GM21529 (cell line): ENCODE measurements at regions not wholly inside any gene's neighbourhood (a gene's known extent, or its start where the extent isn't known, plus 50 kb on each side); places are given as distances from the start of the nearest gene placed in this dataset.

Experiments used
- ATAC-seq: cut with Tn5 transposase; IDR thresholded peaks from one replicate; pipeline ENCODE4 v1.9.1; 2021; ENCODE audit not compliant: unreplicated experiment

DNA sequence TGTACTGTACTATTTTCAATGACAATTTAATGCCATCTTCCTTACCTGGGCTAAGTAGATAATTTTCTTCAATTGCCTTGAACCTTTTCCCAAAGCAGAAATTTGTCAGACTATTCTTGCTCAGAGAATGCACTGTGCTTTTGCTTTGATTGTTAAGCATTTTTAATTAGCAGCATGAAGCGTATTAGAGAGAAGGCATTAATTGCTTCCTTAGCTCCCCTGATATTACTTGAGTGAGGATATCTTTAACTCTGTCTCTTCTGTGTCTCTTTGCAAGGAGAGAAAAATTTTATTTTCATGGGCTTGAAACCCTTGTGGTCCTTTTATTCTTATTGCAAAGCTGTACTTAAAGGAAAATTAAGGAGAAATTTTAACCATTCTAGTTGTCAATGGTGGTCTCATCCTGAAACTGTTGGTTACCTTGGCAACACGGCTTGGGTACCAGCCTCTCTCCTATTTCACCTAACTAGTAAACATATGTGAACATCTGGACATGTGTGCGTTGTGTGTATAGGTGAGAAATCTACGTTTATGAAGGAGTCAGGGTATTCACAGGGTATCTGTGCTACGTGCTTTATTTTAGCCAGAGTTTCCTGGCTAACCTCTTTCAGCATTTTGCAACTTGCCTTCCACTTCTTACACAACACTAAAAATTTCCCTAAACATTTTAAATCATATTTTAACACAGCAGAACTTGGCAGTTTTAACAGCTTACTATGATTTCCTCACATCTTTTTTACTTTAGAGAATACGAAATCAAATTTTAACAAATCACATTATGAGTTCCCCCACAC lies 225.5 kb downstream of the KLF5 start:
- no peak for ATAC-seq

GRCh38 chr13:73283636-73284035 lies 224.8 kb downstream of the KLF5 start:
- no peak for ATAC-seq

DNA sequence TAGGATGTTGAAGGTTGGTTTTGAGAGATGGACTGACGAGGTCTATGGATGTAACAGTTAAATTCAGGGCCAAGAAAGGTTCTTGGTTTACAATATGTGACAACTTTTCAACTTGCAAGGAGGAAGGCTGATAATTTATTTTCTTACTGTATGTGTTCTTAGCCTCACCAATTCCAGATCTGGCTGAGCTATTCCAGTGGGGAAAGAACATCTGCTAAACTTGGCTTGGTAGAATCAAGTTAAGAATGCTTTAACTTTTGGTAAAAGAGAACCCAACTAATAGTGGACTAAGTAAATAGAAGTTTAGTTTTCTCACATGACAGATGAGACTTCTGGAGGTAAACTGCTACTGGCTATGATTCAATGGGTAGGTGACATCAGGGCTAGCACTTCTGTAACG lies 222.9 kb downstream of the KLF5 start:
- no peak for ATAC-seq

DNA sequence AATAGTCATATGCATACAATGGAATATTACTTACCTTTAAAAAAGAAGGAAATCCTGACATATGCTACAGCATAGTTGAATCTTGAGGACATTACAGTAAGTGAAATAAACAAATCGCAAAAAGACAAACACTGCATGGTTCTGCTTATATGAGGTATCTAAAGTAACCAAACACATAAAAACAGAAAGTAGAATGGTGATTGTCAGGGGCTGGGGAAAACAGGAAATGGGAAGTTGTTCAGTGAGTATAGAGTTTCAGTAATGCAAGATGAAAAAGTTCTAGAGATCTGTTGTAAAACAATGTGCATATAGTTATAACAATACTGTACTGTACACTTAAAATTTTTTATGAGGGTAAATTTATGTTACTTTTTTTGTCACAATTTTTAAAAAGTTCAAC lies 219.4 kb downstream of the KLF5 start:
- no peak for ATAC-seq

DNA sequence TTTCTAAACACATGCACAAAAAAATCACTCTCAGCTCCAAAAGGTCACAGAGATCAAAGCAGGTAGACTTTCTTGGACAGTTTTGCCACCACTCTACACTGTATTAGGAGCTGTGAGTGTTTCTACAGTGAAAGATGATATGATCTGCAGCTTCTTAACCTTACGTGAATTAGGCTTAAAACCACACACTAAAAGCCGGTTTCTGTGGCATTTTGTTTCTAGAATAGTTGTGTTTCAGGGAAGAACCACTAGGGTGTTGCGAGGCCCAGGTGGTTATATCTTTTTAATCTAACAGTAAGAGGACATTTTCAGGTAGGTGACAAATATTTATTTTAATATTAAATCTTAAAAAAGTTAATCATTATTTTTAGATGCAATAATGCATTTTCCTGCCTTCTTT lies 216.4 kb downstream of the KLF5 start:
- ATAC-seq, result no peak

GRCh38 chr13:73274147-73274546 lies 215.3 kb downstream of the KLF5 start:
- ATAC-seq, result no peak

- no peak for ATAC-seq
These were observed 214.9 kb downstream of the KLF5 start for GRCh38 chr13:73273745-73274144.

- ATAC-seq, result no peak
These were observed 214.5 kb downstream of the KLF5 start for GRCh38 chr13:73273276-73273675.

DNA sequence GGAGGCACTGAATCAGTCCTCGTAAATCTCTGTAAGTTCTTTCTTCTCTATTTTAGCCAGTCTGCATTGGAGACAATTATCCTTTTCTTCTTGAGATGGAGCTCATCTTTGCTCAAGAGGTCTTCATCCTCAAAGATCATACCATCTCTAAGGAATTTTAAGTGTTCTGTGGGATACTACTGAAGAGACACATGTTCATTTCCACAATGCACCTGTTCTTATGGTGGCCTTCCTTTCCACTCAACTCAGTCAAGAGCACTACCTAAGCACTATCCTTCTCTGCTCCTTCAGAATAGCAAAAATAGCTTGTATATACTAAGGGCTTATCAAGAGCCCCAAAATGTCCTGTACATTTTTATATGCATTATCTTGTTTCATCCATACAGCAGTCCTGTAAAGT lies 214.0 kb downstream of the KLF5 start:
- no peak for ATAC-seq

GRCh38 chr13:73268306-73268705 lies 209.5 kb downstream of the KLF5 start:
- no peak for ATAC-seq

DNA sequence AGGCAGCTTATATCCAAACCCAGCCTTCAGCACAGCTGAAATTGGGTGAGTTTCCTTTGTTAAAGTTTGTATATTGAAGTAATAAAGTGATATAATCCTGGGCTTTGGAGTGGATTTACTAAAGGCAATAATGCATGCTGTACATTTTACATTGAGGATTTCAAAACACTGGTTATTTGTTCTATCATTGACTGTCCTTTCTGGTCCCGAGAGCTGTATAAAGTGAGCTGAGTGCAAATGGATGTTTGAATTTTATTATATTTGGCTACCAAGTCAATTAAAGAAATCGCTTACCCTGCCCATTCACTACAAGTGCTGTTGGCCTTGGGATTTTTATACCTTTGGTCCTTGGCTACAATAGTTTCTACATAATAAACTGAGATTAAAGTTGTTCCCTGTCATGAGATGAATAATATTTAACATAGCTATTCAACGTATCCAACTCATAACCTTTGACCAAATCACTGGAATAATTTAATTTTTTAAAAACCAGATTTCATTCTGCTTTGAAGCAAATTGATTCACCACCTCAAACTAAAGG lies 207.9 kb downstream of the KLF5 start:
- ATAC-seq, result no peak

DNA sequence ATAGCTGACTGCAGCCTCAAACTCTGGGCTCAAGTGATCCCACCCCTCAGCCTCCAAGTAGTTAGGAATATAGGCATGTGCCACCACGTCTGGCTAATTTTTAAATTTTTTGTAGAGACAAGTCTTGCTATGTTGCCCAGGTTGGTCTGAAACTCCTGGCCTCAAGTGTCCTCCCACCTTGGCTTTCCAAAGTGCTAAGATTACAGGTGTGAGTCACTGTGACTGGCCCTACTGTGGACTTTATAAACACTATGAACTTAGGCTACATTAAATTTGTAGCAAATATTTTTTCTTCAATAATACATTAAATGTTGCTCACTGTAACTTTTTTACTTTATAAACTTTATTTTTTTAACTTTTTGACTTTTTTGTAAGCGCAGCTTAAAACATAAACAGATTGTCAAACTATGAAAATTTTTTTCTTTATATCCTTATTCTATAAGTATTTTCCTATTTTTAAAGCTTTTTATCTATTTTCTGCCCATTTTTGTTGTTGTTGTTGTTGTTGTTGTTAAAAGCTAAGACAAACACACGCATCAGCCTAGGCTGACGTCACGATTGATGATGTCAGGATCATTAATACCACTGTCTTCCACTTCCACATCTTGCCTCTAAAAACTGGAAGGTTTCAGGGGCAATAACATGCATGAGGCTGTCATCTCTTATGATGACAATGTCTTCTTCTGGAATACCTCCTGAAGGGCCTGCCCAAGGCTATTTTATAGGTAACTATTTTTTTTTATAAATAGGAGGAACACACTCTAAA lies 204.2 kb downstream of the KLF5 start:
- ATAC-seq, result no peak

GRCh38 chr13:73261739-73262216 lies 203.0 kb downstream of the KLF5 start:
- ATAC-seq, result no peak

DNA sequence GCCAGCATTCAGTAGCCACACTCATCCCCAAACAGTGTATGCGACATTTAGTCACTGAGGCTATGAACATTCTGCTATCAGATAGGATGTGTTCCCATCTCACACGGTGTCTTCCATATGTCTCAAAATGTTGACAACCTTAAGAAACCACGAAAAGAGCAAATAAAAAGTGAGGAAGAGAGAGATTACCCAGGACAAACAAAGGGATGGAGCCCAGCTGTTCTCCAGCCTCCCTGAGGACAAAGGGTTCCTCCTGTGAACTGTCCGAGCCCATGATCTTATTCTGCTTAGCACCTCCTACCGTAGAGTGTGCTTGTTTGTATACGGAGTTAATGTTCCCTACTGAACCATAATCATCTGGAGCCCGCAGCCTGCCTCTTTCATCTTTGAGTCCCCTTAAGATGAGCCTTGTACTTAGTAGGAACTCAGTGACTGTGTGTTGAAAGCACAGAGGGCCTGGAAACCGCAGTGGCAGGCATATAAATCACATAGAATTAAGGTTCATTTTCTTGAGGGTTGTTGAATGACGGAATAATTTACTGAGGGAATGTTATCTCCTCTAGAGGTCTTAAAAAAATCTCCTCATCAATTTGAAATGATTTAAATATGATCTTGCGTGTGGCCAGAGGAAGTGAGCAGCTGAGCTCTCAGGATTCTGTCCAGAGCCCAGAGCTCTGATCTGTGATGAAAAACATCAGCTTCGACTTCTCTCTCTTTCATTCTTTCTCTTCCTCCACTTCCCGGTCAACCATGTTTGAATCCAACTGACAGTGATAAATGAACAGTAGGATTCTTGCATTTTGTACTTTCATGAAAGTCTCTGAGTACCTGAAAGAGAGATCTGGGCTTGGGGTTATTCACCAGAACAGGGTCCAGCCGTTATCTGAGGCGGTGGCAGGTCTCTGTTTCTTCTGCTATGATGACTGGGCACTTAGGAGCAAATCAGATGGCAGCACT lies 200.5 kb downstream of the KLF5 start:
- ATAC-seq, result no peak

- ATAC-seq, result no peak
These were observed 199.6 kb downstream of the KLF5 start for GRCh38 chr13:73258406-73258805.

DNA sequence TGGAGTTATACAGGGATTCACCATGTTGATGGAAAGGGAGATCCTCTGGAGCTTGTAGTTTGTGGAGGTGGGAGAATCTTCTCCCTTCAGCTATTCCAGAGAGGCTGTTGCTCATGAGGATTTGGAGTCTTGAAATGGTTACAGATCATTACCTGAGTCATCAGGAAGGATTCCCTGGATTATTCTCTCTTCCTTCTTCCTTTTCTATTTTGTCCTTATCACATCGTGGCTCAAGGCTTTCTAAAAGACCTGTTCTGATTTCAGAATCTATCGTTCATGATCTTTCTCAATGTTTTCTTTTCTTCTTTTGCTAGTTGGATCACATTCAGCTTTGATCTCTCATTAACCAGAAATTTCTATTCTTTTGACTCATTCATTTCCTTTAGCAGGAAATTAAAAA lies 196.0 kb downstream of the KLF5 start:
- ATAC-seq, result no peak

DNA sequence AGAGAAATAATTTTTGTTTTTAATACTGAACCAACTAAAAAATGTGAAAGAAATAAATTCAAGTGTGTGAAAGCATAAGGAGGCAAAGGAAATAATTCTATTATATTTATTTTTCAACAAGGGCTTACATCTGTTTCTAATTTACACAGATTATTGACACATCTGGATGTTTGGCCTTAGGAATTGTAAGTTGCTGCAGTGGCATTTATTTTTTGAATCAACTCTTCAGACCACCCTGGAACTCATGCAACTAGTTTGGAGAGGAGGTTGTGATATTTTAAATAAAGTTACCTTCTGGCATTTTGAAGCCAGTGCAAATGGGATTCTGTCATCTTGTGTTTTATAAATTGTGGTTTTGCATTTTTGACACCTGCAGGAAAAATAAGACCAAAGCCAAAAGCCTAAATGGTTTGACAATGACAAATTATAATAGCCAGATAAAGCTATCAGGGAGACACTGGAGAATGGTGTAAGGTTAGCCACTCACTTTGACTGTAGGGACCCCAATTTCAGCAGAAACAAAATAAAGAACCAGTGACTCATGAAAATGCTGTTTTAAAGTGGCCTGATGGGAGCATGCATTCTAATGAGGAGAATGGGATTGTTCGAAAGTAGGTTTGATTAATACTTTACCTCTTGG lies 192.9 kb downstream of the KLF5 start:
- no peak for ATAC-seq

DNA sequence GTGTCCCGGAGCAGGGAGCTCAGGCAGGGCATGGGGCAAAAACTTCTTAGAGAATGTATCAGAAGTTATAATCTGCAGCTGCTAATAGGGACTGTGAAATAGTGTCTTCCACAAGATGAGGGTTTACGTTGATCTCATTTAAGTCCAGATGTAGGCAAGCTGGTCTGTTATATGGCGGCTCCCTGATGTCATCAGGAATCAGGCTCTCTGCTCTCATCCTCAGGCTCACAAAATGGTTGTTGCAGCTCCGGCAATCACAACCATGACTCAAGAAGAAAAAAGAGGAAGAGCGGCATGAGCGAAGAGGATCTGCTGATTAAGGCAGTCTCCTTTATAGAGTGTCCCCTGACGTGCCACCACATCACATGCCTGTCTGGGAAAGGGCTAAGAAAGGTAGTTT lies 191.3 kb downstream of the KLF5 start:
- no peak for ATAC-seq

- ATAC-seq, result no peak
These were observed 190.1 kb downstream of the KLF5 start for GRCh38 chr13:73248711-73249580.

DNA sequence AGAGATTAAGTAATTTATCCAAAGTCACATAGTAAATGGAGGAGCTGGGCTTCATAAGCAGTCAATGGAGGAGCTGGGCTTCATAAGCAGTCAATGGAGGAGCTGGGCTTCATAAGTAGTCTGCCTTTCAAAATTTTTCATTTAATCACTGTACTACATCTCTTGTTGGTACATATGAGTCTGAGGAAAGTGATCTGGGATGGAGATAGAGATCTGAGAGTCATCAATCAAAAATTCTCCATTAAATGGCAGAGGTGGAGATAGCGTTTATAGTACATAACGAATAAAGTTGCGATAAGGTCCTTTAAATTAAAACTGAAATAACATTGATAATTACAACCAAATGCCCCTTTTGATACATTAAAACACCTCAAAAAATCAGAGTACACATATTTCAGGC lies 189.3 kb downstream of the KLF5 start:
- no peak for ATAC-seq
